ENCODE measurements at regions not wholly inside any gene's neighbourhood (a gene's known extent, or its start where the extent isn't known, plus 50 kb on each side); places are given as distances from the start of the nearest gene placed in this dataset.

- Histone ChIP-seq H3K79me1 (ENCODE audit: low read length) (no peaks in the 10 kb centered on the region), H3K14ac (ENCODE audit: low read length) (no peak overlapping the region), H2AK5ac (ENCODE audit: low read length) (no peak overlapping the region), H3K18ac (ENCODE audit: low read length) (no peak overlapping the region), H4K91ac (ENCODE audit: low read depth, low read length) (no peak overlapping the region), H3K36me3 (ENCODE audit: control insufficient read depth in 1 of 2, insufficient read depth in 2 of 2, low read length in 2 of 2) (no peaks in the 10 kb centered on the region), H2AFZ (ENCODE audit: insufficient read depth, low read length, poor library complexity) (no peak overlapping the region), H3K9ac (ENCODE audit: low read length) (no peak overlapping the region), H3K4me2 (ENCODE audit: low read length) (no peak overlapping the region), H3K79me2 (ENCODE audit: control insufficient read depth, insufficient read depth, low read length, poor library complexity) (no peaks in the 10 kb centered on the region), H3K4ac (ENCODE audit: low read depth, low read length) (no peak overlapping the region), H3K27ac (ENCODE audit: low read depth, low read length) (no peak overlapping the region), H2BK120ac (ENCODE audit: insufficient read depth, low read length, poor library complexity) (no peak overlapping the region), H4K12ac (ENCODE audit: low read depth, low read length) (no peak overlapping the region), H2BK12ac (ENCODE audit: low read length) (no peak overlapping the region), H3K4me1 (ENCODE audit: control insufficient read depth in 1 of 2, insufficient read depth in 2 of 2, low read length in 2 of 2) (no peaks in the 10 kb centered on the region), H3K23ac (ENCODE audit: low read length) (no peak overlapping the region), H3K4me3 (ENCODE audit: low read depth, low read length) (no peak overlapping the region), H4K8ac (ENCODE audit: low read depth, low read length) (no peak overlapping the region), H2BK5ac (ENCODE audit: low read depth, low read length, poor library complexity) (no peak overlapping the region), H3K9me3 (ENCODE audit: insufficient read depth, low read depth, low read length) (no peaks in the 10 kb centered on the region), H3K27me3 (ENCODE audit: insufficient read depth, low read length) (no peaks in the 10 kb centered on the region)
- no peak for DNase-seq
- WGBS (ENCODE audit: extremely low coverage, insufficient coverage, insufficient read length), result no CpG with 5 or more reads among the region's 16 CpGs
These were observed 64.7 kb upstream of the GLI2 start for GRCh38 chr2:120670771-120671480.

GRCh38 chr2:120672526-120673204 is 63.0 kb upstream of the GLI2 start:
- WGBS (ENCODE audit: extremely low coverage, insufficient coverage, insufficient read length), result no CpG with 5 or more reads among the region's 16 CpGs
- Histone ChIP-seq H3K4ac (ENCODE audit: low read depth, low read length) (no peak overlapping the region), H3K4me1 (ENCODE audit: control insufficient read depth in 1 of 2, insufficient read depth in 2 of 2, low read length in 2 of 2) (no peaks in the 10 kb centered on the region), H3K14ac (ENCODE audit: low read length) (no peak overlapping the region), H4K12ac (ENCODE audit: low read depth, low read length) (no peak overlapping the region), H2AFZ (ENCODE audit: insufficient read depth, low read length, poor library complexity) (no peak overlapping the region), H3K4me3 (ENCODE audit: low read depth, low read length) (no peak overlapping the region), H3K36me3 (ENCODE audit: control insufficient read depth in 1 of 2, insufficient read depth in 2 of 2, low read length in 2 of 2) (no peaks in the 10 kb centered on the region), H3K79me1 (ENCODE audit: low read length) (no peaks in the 10 kb centered on the region), H2BK120ac (ENCODE audit: insufficient read depth, low read length, poor library complexity) (no peak overlapping the region), H3K79me2 (ENCODE audit: control insufficient read depth, insufficient read depth, low read length, poor library complexity) (no peaks in the 10 kb centered on the region), H3K4me2 (ENCODE audit: low read length) (no peak overlapping the region), H3K18ac (ENCODE audit: low read length) (no peak overlapping the region), H4K8ac (ENCODE audit: low read depth, low read length) (no peak overlapping the region), H2AK5ac (ENCODE audit: low read length) (no peak overlapping the region), H3K9me3 (ENCODE audit: insufficient read depth, low read depth, low read length) (no peaks in the 10 kb centered on the region), H3K23ac (ENCODE audit: low read length) (no peak overlapping the region), H2BK5ac (ENCODE audit: low read depth, low read length, poor library complexity) (no peak overlapping the region), H4K91ac (ENCODE audit: low read depth, low read length) (no peak overlapping the region), H3K27me3 (ENCODE audit: insufficient read depth, low read length) (no peaks in the 10 kb centered on the region), H3K9ac (ENCODE audit: low read length) (no peak overlapping the region), H2BK12ac (ENCODE audit: low read length) (no peak overlapping the region), H3K27ac (ENCODE audit: low read depth, low read length) (no peak overlapping the region)
- no peak for DNase-seq

GRCh38 chr2:120673205-120673550 is 62.5 kb upstream of the GLI2 start:
- no peak for DNase-seq
- H4K91ac ChIP-seq (ENCODE audit: low read depth, low read length), result no peak overlapping the region
- no peak overlapping the region for H3K14ac ChIP-seq (ENCODE audit: low read length)
- H3K4me3 ChIP-seq (ENCODE audit: low read depth, low read length), result no peak overlapping the region
- no peaks in the 10 kb centered on the region for H3K79me2 ChIP-seq (ENCODE audit: control insufficient read depth, insufficient read depth, low read length, poor library complexity)
- H3K79me1 ChIP-seq (ENCODE audit: low read length), result no peaks in the 10 kb centered on the region
- H2BK5ac ChIP-seq (ENCODE audit: low read depth, low read length, poor library complexity), result no peak overlapping the region
- H3K9me3 ChIP-seq (ENCODE audit: insufficient read depth, low read depth, low read length), result no peaks in the 10 kb centered on the region
- H2BK120ac ChIP-seq (ENCODE audit: insufficient read depth, low read length, poor library complexity), result no peak overlapping the region
- H3K18ac ChIP-seq (ENCODE audit: low read length), result no peak overlapping the region
- H2BK12ac ChIP-seq (ENCODE audit: low read length), result no peak overlapping the region
- no peak overlapping the region for H2AFZ ChIP-seq (ENCODE audit: insufficient read depth, low read length, poor library complexity)
- no peak overlapping the region for H2AK5ac ChIP-seq (ENCODE audit: low read length)
- H3K27me3 ChIP-seq (ENCODE audit: insufficient read depth, low read length), result no peaks in the 10 kb centered on the region
- H3K9ac ChIP-seq (ENCODE audit: low read length), result no peak overlapping the region
- WGBS (ENCODE audit: extremely low coverage, insufficient coverage, insufficient read length), result no CpG with 5 or more reads among the region's 9 CpGs
- H3K36me3 ChIP-seq (ENCODE audit: control insufficient read depth in 1 of 2, insufficient read depth in 2 of 2, low read length in 2 of 2), result no peaks in the 10 kb centered on the region
- H3K4me1 ChIP-seq (ENCODE audit: control insufficient read depth in 1 of 2, insufficient read depth in 2 of 2, low read length in 2 of 2), result no peaks in the 10 kb centered on the region
- no peak overlapping the region for H3K23ac ChIP-seq (ENCODE audit: low read length)
- no peak overlapping the region for H4K12ac ChIP-seq (ENCODE audit: low read depth, low read length)
- H3K27ac ChIP-seq (ENCODE audit: low read depth, low read length), result no peak overlapping the region
- H3K4me2 ChIP-seq (ENCODE audit: low read length), result no peak overlapping the region
- no peak overlapping the region for H4K8ac ChIP-seq (ENCODE audit: low read depth, low read length)
- no peak overlapping the region for H3K4ac ChIP-seq (ENCODE audit: low read depth, low read length)

GRCh38 chr2:120673571-120674061 is 62.1 kb upstream of the GLI2 start:
- no peak for DNase-seq
- Histone ChIP-seq H2AFZ (ENCODE audit: insufficient read depth, low read length, poor library complexity) (no peak overlapping the region), H3K18ac (ENCODE audit: low read length) (no peak overlapping the region), H2BK12ac (ENCODE audit: low read length) (no peak overlapping the region), H3K14ac (ENCODE audit: low read length) (no peak overlapping the region), H3K4me3 (ENCODE audit: low read depth, low read length) (no peak overlapping the region), H3K9me3 (ENCODE audit: insufficient read depth, low read depth, low read length) (no peaks in the 10 kb centered on the region), H4K8ac (ENCODE audit: low read depth, low read length) (no peak overlapping the region), H3K4me1 (ENCODE audit: control insufficient read depth in 1 of 2, insufficient read depth in 2 of 2, low read length in 2 of 2) (no peaks in the 10 kb centered on the region), H4K12ac (ENCODE audit: low read depth, low read length) (no peak overlapping the region), H2BK120ac (ENCODE audit: insufficient read depth, low read length, poor library complexity) (no peak overlapping the region), H3K4me2 (ENCODE audit: low read length) (no peak overlapping the region), H3K79me1 (ENCODE audit: low read length) (no peaks in the 10 kb centered on the region), H3K4ac (ENCODE audit: low read depth, low read length) (no peak overlapping the region), H3K23ac (ENCODE audit: low read length) (no peak overlapping the region), H3K27ac (ENCODE audit: low read depth, low read length) (no peak overlapping the region), H2AK5ac (ENCODE audit: low read length) (no peak overlapping the region), H3K9ac (ENCODE audit: low read length) (no peak overlapping the region), H3K27me3 (ENCODE audit: insufficient read depth, low read length) (no peaks in the 10 kb centered on the region), H2BK5ac (ENCODE audit: low read depth, low read length, poor library complexity) (no peak overlapping the region), H3K79me2 (ENCODE audit: control insufficient read depth, insufficient read depth, low read length, poor library complexity) (no peaks in the 10 kb centered on the region), H4K91ac (ENCODE audit: low read depth, low read length) (no peak overlapping the region), H3K36me3 (ENCODE audit: control insufficient read depth in 1 of 2, insufficient read depth in 2 of 2, low read length in 2 of 2) (no peaks in the 10 kb centered on the region)
- WGBS (ENCODE audit: extremely low coverage, insufficient coverage, insufficient read length), result no CpG with 5 or more reads among the region's 13 CpGs

Data from trophoblast cell (in vitro differentiated cells and primary cell).